Thymus (tissue), 11 donors: ENCODE measurements at regions not wholly inside any gene's neighbourhood (a gene's known extent, or its start where the extent isn't known, plus 50 kb on each side); places are given as distances from the start of the nearest gene placed in this dataset.
"Not testable (repeated sequence)": the region's sequence is repeated elsewhere in the genome, so short reads cannot be mapped to it uniquely, and the experiment has no call there.

ENCODE experiments used
- DNase-seq, 9 donors: peaks; one replicate each; pipeline ENCODE4 v3.0.0-alpha.2; 2013; ENCODE audit warnings: low spot score in 9 of 9, low read depth in 6 of 9, missing footprints in 1 of 9
- H3K27ac ChIP-seq, 2 donors: one replicate each; pipeline ENCODE4 v1.5.1; 2013; ENCODE audit warnings: control low read depth in 1 of 2, low read depth in 1 of 2, low read length in 1 of 2, mild to moderate bottlenecking in 1 of 2, moderate library complexity in 1 of 2
- H3K27me3 ChIP-seq, 2 donors: one replicate each; pipeline ENCODE4 v1.5.1; 2013; ENCODE audit warnings: low read length in 1 of 2; ENCODE audit not compliant: control insufficient read depth in 2 of 2, insufficient read depth in 1 of 2
- H3K36me3 ChIP-seq, 2 donors: one replicate each; pipeline ENCODE4 v1.5.1; 2013; ENCODE audit warnings: low read length in 1 of 2, mild to moderate bottlenecking in 1 of 2, moderate library complexity in 1 of 2; ENCODE audit not compliant: control insufficient read depth in 2 of 2, insufficient read depth in 2 of 2
- H3K4me1 ChIP-seq, 2 donors: one replicate each; pipeline ENCODE4 v1.5.1; 2013; ENCODE audit warnings: low read length in 2 of 2; ENCODE audit not compliant: control insufficient read depth in 2 of 2, insufficient read depth in 2 of 2
- H3K4me3 ChIP-seq, 2 donors: one replicate each; pipeline ENCODE4 v1.5.1; 2013; ENCODE audit warnings: low read length in 2 of 2, control low read depth in 1 of 2, mild to moderate bottlenecking in 1 of 2
- H3K9me3 ChIP-seq, 2 donors: one replicate each; pipeline ENCODE4 v1.5.1; 2013; ENCODE audit warnings: low read length in 1 of 2, mild to moderate bottlenecking in 1 of 2; ENCODE audit not compliant: control insufficient read depth in 2 of 2, insufficient read depth in 1 of 2
- WGBS: extraction: QIAGEN DNeasy Blood & Tissue Kit; methylation state at CpG from one replicate; pipeline ENCODE4 v1.1.7; 2013; 5-methylcytosine and 5-hydroxymethylcytosine counted together
- donor health status: healthy.

GRCh38 chrY:12391655-12392559 is 309.1 kb upstream of the USP9Y start:
- peak in 1 of 9 donors; percentile 0 for DNase-seq

GRCh38 chrY:12393190-12393589 is 307.8 kb upstream of the USP9Y start:
- no peak for DNase-seq
- Histone ChIP-seq H3K4me1 (no peaks in the 10 kb centered on the region), H3K27ac (no peak overlapping the region), H3K4me3 (no peak overlapping the region), H3K9me3 (no peaks in the 10 kb centered on the region), H3K27me3 (no peaks in the 10 kb centered on the region), H3K36me3 (no peaks in the 10 kb centered on the region)
- WGBS, result 94% methylated on average over 8 of the region's 8 CpGs

More at GRCh38 chrY:12391655-12392559, 309.1 kb upstream of the USP9Y start:
- H3K36me3 ChIP-seq, H3K9me3 ChIP-seq, H3K4me1 ChIP-seq, H3K4me3 ChIP-seq, H3K27me3 ChIP-seq, H3K27ac ChIP-seq: not testable (repeated sequence)
- 34% methylated on average over 17 of the region's 17 CpGs for WGBS

GRCh38 chrY:12395381-12396120 is 305.5 kb upstream of the USP9Y start:
- not testable (repeated sequence) for H3K4me3 ChIP-seq, H3K4me1 ChIP-seq, H3K9me3 ChIP-seq, DNase-seq, H3K27ac ChIP-seq, H3K27me3 ChIP-seq, H3K36me3 ChIP-seq
- 50% methylated on average over 5 of the region's 5 CpGs for WGBS

- H3K36me3 ChIP-seq, result no peaks in the 10 kb centered on the region
- H3K9me3 ChIP-seq, result no peaks in the 10 kb centered on the region
- no peaks in the 10 kb centered on the region for H3K4me1 ChIP-seq
- no peak for DNase-seq
- H3K4me3 ChIP-seq, result no peak overlapping the region
- H3K27ac ChIP-seq, result no peak overlapping the region
- WGBS, result 42% methylated on average over 3 of the region's 3 CpGs
- H3K27me3 ChIP-seq, result no peaks in the 10 kb centered on the region
Observed at GRCh38 chrY:12403916-12404315, 297.1 kb upstream of the USP9Y start.

GRCh38 chrY:12408236-12408635 is 292.8 kb upstream of the USP9Y start:
- DNase-seq, result no peak
- Histone ChIP-seq H3K9me3 (no peaks in the 10 kb centered on the region), H3K27ac (no peak overlapping the region), H3K27me3 (no peaks in the 10 kb centered on the region), H3K4me3 (no peak overlapping the region), H3K4me1 (no peaks in the 10 kb centered on the region), H3K36me3 (no peaks in the 10 kb centered on the region)
- WGBS, result 85% methylated on average over 3 of the region's 3 CpGs

GRCh38 chrY:12410696-12411095 is 290.3 kb upstream of the USP9Y start:
- H3K4me3 ChIP-seq, result no peak overlapping the region
- H3K4me1 ChIP-seq, result no peaks in the 10 kb centered on the region
- H3K27ac ChIP-seq, result no peak overlapping the region
- WGBS, result 97% methylated on average over 3 of the region's 3 CpGs
- no peaks in the 10 kb centered on the region for H3K27me3 ChIP-seq
- H3K9me3 ChIP-seq, result no peaks in the 10 kb centered on the region
- no peak for DNase-seq
- H3K36me3 ChIP-seq, result no peaks in the 10 kb centered on the region

- DNase-seq, result no peak
- WGBS, result 6% methylated on average over 59 of the region's 60 CpGs
- H3K4me1 ChIP-seq, result no peaks in the 10 kb centered on the region
- H3K9me3 ChIP-seq, result no peaks in the 10 kb centered on the region
- peaks cover 0 to 2% of the 10 kb centered on the region in 2 donors for H3K27me3 ChIP-seq
- H3K4me3 ChIP-seq, result peak overlapping the region in 1 of 2 donors; percentile 21
- H3K36me3 ChIP-seq, result no peaks in the 10 kb centered on the region
- H3K27ac ChIP-seq, result no peak overlapping the region
Observed at GRCh38 chrY:12421072-12421787, 279.8 kb upstream of the USP9Y start.

- Histone ChIP-seq H3K4me3 (no peak overlapping the region), H3K36me3 (no peaks in the 10 kb centered on the region), H3K4me1 (no peaks in the 10 kb centered on the region), H3K27ac (no peak overlapping the region), H3K27me3 (peaks cover 0 to 2% of the 10 kb centered on the region in 2 donors), H3K9me3 (no peaks in the 10 kb centered on the region)
- WGBS, result 34% methylated on average over 18 of the region's 18 CpGs
- no peak for DNase-seq
Observed at GRCh38 chrY:12421788-12422124, 279.3 kb upstream of the USP9Y start.

GRCh38 chrY:12422536-12422935 is 278.5 kb upstream of the USP9Y start:
- Histone ChIP-seq H3K36me3 (no peaks in the 10 kb centered on the region), H3K9me3 (no peaks in the 10 kb centered on the region), H3K27me3 (peaks cover 0 to 2% of the 10 kb centered on the region in 2 donors), H3K4me1 (no peaks in the 10 kb centered on the region), H3K27ac (no peak overlapping the region), H3K4me3 (no peak overlapping the region)
- no peak for DNase-seq
- WGBS, result 95% methylated on average over 5 of the region's 5 CpGs
